Neural cell (in vitro differentiated cells): ENCODE measurements at regions not wholly inside any gene's neighbourhood (a gene's known extent, or its start where the extent isn't known, plus 50 kb on each side); places are given as distances from the start of the nearest gene placed in this dataset.

Experiments used
- H2AFZ ChIP-seq: fragments of 200-600, 300-800 bp; sonication (generic), shearing (Covaris generic); 2 replicates; pipeline ENCODE4 v1.6.0; 2014; ENCODE audit warnings: low read depth, mild to moderate bottlenecking, antibody characterized with exemption, low read length, moderate library complexity
- H3F3A ChIP-seq: fragments of 200-600 bp; shearing (Covaris generic); 2 replicates; pipeline ENCODE4 v1.6.1; 2016; ENCODE audit warnings: mild to moderate bottlenecking, moderate library complexity, mixed read lengths, antibody characterized with exemption, low read length; ENCODE audit not compliant: insufficient read depth, poor library complexity, severe bottlenecking
- H3K27ac ChIP-seq: fragments of 200-600, 300-800 bp; sonication (generic), shearing (Covaris generic); 2 replicates; pipeline ENCODE4 v1.5.1; 2014; ENCODE audit warnings: mild to moderate bottlenecking, low read length, moderate library complexity
- H3K27me3 ChIP-seq: fragments of 300-800, 200-600 bp; sonication (generic), shearing (Covaris generic); 2 replicates; pipeline ENCODE4 v1.6.0; 2014; ENCODE audit warnings: mild to moderate bottlenecking, low read depth, low read length, moderate library complexity; ENCODE audit not compliant: insufficient read depth
- H3K36me3 ChIP-seq: fragments of 300-800, 200-600 bp; sonication (generic), shearing (Covaris generic); 2 replicates; pipeline ENCODE4 v1.5.1; 2014; ENCODE audit warnings: mild to moderate bottlenecking, antibody characterized with exemption, low read length, moderate library complexity; ENCODE audit not compliant: insufficient read depth
- H3K4me2 ChIP-seq: fragments of 300-800, 200-600 bp; sonication (generic), shearing (Covaris generic); 2 replicates; pipeline ENCODE4 v1.6.0; 2014; ENCODE audit warnings: mild to moderate bottlenecking, low read length
- H3K4me3 ChIP-seq: fragments of 300-800, 200-600 bp; sonication (generic), shearing (Covaris generic); 2 replicates; pipeline ENCODE4 v1.5.1; 2014; ENCODE audit warnings: mild to moderate bottlenecking, low read length, moderate library complexity
- H3K79me2 ChIP-seq: fragments of 200-600 bp; shearing (Covaris generic); replicated peaks from 2 replicates; pipeline ENCODE4 v1.6.0; 2014; ENCODE audit warnings: mild to moderate bottlenecking, low read length, moderate library complexity; ENCODE audit not compliant: insufficient read depth
- H3K9ac ChIP-seq: fragments of 300-800, 200-600 bp; sonication (generic), shearing (Covaris generic); 2 replicates; pipeline ENCODE4 v1.6.1; 2016; ENCODE audit warnings: mild to moderate bottlenecking, low read length, mixed read lengths
- H3K9me2 ChIP-seq: fragments of 200-600 bp; shearing (Covaris generic); 2 replicates; pipeline ENCODE4 v1.6.1; 2016; ENCODE audit warnings: mild to moderate bottlenecking, low read length, mixed read lengths; ENCODE audit not compliant: insufficient read depth
- H3K9me3 ChIP-seq: fragments of 200-600, 300-800 bp; sonication (generic), shearing (Covaris generic); 2 replicates; pipeline ENCODE4 v1.6.1; 2016; ENCODE audit warnings: mild to moderate bottlenecking, mixed run types, low read length, moderate library complexity, mixed read lengths
- H4K20me1 ChIP-seq: fragments of 200-600 bp; shearing (Covaris generic); 2 replicates; pipeline ENCODE4 v1.6.1; 2016; ENCODE audit warnings: mild to moderate bottlenecking, mixed run types; ENCODE audit not compliant: insufficient read depth
- EP300 ChIP-seq: fragments of 450-650 bp; conservative IDR thresholded peaks from 2 replicates; pipeline ENCODE4 v1.6.1; 2014; ENCODE audit warnings: antibody characterized with exemption, mild to moderate bottlenecking, moderate library complexity; ENCODE audit not compliant: poor library complexity, severe bottlenecking
- EZH2 ChIP-seq: fragments of 200-600, 300-800 bp; shearing (Covaris generic), sonication (generic); IDR thresholded peaks from 2 replicates; pipeline ENCODE4 v1.6.1; 2014; ENCODE audit warnings: antibody characterized with exemption, low read length, borderline replicate concordance, mild to moderate bottlenecking; ENCODE audit not compliant: insufficient read depth, poor library complexity, severe bottlenecking
- MXI1 ChIP-seq: fragments of 450-650 bp; conservative IDR thresholded peaks from 2 replicates; pipeline ENCODE4 v1.6.1; 2014; ENCODE audit warnings: antibody characterized with exemption, mild to moderate bottlenecking; ENCODE audit not compliant: poor library complexity, severe bottlenecking
- POLR2AphosphoS5 ChIP-seq: IDR thresholded peaks from 2 replicates; pipeline ENCODE4 v1.6.1; 2012
- RAD21 ChIP-seq: fragments of 450-650 bp; conservative IDR thresholded peaks from 2 replicates; pipeline ENCODE4 v1.6.1; 2014; ENCODE audit warnings: antibody characterized with exemption, mild to moderate bottlenecking, moderate library complexity
- SMC3 ChIP-seq: fragments of 450-650 bp; conservative IDR thresholded peaks from 2 replicates; pipeline ENCODE4 v1.6.1; 2014; ENCODE audit warnings: antibody characterized with exemption, mild to moderate bottlenecking, moderate library complexity; ENCODE audit not compliant: poor library complexity
- TAF1 ChIP-seq: IDR thresholded peaks from 2 replicates; pipeline ENCODE4 v1.6.1; 2012; ENCODE audit warnings: low read depth
- TF ChIP-seq, protein P1 (sequence below): IDR thresholded peaks from 2 replicates; pipeline ENCODE4 v1.6.1; 2012; ENCODE audit warnings: borderline replicate concordance
- TF ChIP-seq, protein P2 (sequence below): fragments of 450-650 bp; IDR thresholded peaks from 2 replicates; pipeline ENCODE4 v1.5.1; 2014; ENCODE audit warnings: antibody characterized with exemption, mild to moderate bottlenecking, moderate library complexity; ENCODE audit not compliant: poor library complexity, severe bottlenecking

DNA sequence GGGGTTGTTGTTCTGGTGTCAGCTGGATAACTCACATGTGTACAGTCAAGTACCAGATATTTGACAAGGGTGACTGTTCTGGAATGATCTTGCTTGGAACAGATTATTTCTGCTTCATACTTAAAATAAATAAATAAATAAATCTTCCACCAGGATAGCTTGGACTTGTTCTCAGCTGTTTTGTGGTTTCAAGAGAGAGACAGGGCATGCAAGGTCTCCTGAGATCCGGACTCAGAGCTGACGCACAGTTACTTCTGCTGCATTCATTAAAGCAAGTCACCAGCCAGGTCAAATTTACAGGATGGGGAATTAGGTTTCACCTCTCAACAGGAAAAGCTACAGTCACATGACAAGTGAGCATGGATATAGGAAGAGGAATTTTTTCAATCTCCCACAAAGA, 285.0 kb upstream of the SPTLC3 start:
- H3K9ac ChIP-seq, result no peak overlapping the region
- no peaks in the 10 kb centered on the region for H3K27me3 ChIP-seq
- no peak overlapping the region for H3K27ac ChIP-seq
- no peak overlapping the region for H3K4me2 ChIP-seq
- no peaks in the 10 kb centered on the region for H3K79me2 ChIP-seq
- no peaks in the 10 kb centered on the region for H3F3A ChIP-seq
- no peak overlapping the region for H3K4me3 ChIP-seq
- H2AFZ ChIP-seq, result no peak overlapping the region
- TF ChIP-seq TAF1 (no peak), POLR2AphosphoS5 (no peak), MXI1 (no peak), EZH2 (no peak), SMC3 (no peak), EP300 (no peak)
- TF ChIP-seq, protein P1, sequence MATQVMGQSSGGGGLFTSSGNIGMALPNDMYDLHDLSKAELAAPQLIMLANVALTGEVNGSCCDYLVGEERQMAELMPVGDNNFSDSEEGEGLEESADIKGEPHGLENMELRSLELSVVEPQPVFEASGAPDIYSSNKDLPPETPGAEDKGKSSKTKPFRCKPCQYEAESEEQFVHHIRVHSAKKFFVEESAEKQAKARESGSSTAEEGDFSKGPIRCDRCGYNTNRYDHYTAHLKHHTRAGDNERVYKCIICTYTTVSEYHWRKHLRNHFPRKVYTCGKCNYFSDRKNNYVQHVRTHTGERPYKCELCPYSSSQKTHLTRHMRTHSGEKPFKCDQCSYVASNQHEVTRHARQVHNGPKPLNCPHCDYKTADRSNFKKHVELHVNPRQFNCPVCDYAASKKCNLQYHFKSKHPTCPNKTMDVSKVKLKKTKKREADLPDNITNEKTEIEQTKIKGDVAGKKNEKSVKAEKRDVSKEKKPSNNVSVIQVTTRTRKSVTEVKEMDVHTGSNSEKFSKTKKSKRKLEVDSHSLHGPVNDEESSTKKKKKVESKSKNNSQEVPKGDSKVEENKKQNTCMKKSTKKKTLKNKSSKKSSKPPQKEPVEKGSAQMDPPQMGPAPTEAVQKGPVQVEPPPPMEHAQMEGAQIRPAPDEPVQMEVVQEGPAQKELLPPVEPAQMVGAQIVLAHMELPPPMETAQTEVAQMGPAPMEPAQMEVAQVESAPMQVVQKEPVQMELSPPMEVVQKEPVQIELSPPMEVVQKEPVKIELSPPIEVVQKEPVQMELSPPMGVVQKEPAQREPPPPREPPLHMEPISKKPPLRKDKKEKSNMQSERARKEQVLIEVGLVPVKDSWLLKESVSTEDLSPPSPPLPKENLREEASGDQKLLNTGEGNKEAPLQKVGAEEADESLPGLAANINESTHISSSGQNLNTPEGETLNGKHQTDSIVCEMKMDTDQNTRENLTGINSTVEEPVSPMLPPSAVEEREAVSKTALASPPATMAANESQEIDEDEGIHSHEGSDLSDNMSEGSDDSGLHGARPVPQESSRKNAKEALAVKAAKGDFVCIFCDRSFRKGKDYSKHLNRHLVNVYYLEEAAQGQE, result no peak
- TF ChIP-seq, protein P2, sequence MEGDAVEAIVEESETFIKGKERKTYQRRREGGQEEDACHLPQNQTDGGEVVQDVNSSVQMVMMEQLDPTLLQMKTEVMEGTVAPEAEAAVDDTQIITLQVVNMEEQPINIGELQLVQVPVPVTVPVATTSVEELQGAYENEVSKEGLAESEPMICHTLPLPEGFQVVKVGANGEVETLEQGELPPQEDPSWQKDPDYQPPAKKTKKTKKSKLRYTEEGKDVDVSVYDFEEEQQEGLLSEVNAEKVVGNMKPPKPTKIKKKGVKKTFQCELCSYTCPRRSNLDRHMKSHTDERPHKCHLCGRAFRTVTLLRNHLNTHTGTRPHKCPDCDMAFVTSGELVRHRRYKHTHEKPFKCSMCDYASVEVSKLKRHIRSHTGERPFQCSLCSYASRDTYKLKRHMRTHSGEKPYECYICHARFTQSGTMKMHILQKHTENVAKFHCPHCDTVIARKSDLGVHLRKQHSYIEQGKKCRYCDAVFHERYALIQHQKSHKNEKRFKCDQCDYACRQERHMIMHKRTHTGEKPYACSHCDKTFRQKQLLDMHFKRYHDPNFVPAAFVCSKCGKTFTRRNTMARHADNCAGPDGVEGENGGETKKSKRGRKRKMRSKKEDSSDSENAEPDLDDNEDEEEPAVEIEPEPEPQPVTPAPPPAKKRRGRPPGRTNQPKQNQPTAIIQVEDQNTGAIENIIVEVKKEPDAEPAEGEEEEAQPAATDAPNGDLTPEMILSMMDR, result no peak
- H4K20me1 ChIP-seq, result no peaks in the 10 kb centered on the region
- no peaks in the 10 kb centered on the region for H3K36me3 ChIP-seq
- no peaks in the 10 kb centered on the region for H3K9me3 ChIP-seq
- no peaks in the 10 kb centered on the region for H3K9me2 ChIP-seq

DNA sequence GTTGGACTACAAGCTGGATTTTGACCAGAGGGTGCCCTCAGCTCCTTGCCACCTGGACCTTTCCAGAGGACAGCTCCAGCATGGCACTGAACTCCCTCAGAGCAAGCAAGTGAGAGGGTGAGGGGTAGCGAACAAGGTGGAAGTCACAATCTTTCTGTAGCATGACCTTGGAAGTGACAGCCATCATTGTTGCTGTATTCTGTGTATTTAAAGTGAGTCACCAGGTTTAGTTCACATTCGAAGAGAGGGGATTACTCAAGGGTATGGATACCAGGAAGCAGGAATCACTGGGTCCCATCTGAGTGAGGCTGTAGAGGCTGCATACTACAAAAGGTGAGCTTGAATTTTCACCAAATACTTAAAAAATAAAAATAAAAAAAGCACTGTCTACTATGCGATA, 280.0 kb upstream of the SPTLC3 start:
- Histone ChIP-seq H3F3A (no peaks in the 10 kb centered on the region), H3K27me3 (no peaks in the 10 kb centered on the region), H3K9me3 (no peaks in the 10 kb centered on the region), H3K4me2 (no peak overlapping the region), H4K20me1 (no peaks in the 10 kb centered on the region), H2AFZ (no peak overlapping the region), H3K27ac (no peak overlapping the region), H3K9me2 (no peaks in the 10 kb centered on the region), H3K4me3 (no peak overlapping the region), H3K36me3 (no peaks in the 10 kb centered on the region), H3K9ac (no peak overlapping the region), H3K79me2 (no peaks in the 10 kb centered on the region)
- no peak for TF ChIP-seq RAD21
- TF ChIP-seq TAF1, result no peak
- no peak for TF ChIP-seq EP300
- no peak for TF ChIP-seq POLR2AphosphoS5
- TF ChIP-seq, protein P1, result no peak
